Testis (tissue), 2 donors: ENCODE measurements at regions not wholly inside any gene's neighbourhood (a gene's known extent, or its start where the extent isn't known, plus 50 kb on each side); places are given as distances from the start of the nearest gene placed in this dataset.

ENCODE experiments used
- CTCF ChIP-seq, 3 experiments: fragments of 450-650 bp in 2 of 3; fragments of 200-600 bp in 1 of 3; sonication (generic) in 1 of 3; IDR thresholded peaks; one replicate each; pipeline ENCODE4 v1.5.1; 2016 to 2019; ENCODE audit warnings: antibody characterized with exemption in 3 of 3, mild to moderate bottlenecking in 2 of 3, moderate library complexity in 1 of 3
- POLR2A ChIP-seq: fragments of 450-650 bp; IDR thresholded peaks from one replicate; pipeline ENCODE4 v1.6.1; 2017; ENCODE audit warnings: antibody characterized with exemption, mild to moderate bottlenecking, moderate library complexity

GRCh38 chr5:173668245-173668800 lies 51.9 kb upstream of the BOD1 start:
- TF ChIP-seq CTCF (IDR thresholded peaks at IDR 0.05) (no peak), POLR2A (no peak)
